Hematopoietic multipotent progenitor cell (in vitro differentiated cells): ENCODE measurements at regions not wholly inside any gene's neighbourhood (a gene's known extent, or its start where the extent isn't known, plus 50 kb on each side); places are given as distances from the start of the nearest gene placed in this dataset.

ENCODE experiments used
- DNase-seq, 3 donors: peaks; one replicate each; pipeline ENCODE4 v3.0.0-alpha.2; 2011 to 2015; ENCODE audit warnings: low read depth in 2 of 3, low spot score in 2 of 3

- no peak for DNase-seq
Observed at GRCh38 chr10:33410096-33410859, 75.8 kb upstream of the NRP1 start.

GRCh38 chr10:33406596-33406995 lies 72.1 kb upstream of the NRP1 start:
- DNase-seq: no peak

GRCh38 chr10:33402220-33403073 lies 68.0 kb upstream of the NRP1 start:
- no peak for DNase-seq

- no peak for DNase-seq
Observed at GRCh38 chr10:33401300-33401699, 66.8 kb upstream of the NRP1 start.

- no peak for DNase-seq
Observed at GRCh38 chr10:33398796-33399195, 64.3 kb upstream of the NRP1 start.

GRCh38 chr10:33396938-33397337 lies 62.5 kb upstream of the NRP1 start:
- DNase-seq: no peak

- no peak for DNase-seq
Observed at GRCh38 chr10:33396279-33396678, 61.8 kb upstream of the NRP1 start.

- no peak for DNase-seq
Observed at GRCh38 chr10:33395201-33395600, 60.7 kb upstream of the NRP1 start.

- no peak for DNase-seq
Observed at GRCh38 chr10:33392706-33393105, 58.2 kb upstream of the NRP1 start.

- DNase-seq: no peak
Observed at GRCh38 chr10:33391611-33392465, 57.4 kb upstream of the NRP1 start.

GRCh38 chr10:33390046-33390445 lies 55.6 kb upstream of the NRP1 start:
- DNase-seq: no peak

GRCh38 chr10:33388785-33389184 lies 54.3 kb upstream of the NRP1 start:
- no peak for DNase-seq

- DNase-seq: no peak
Observed at GRCh38 chr10:33388382-33388781, 53.9 kb upstream of the NRP1 start.

- DNase-seq: no peak
Observed at GRCh38 chr10:33387720-33388119, 53.3 kb upstream of the NRP1 start.

GRCh38 chr10:33386926-33387325 lies 52.5 kb upstream of the NRP1 start:
- no peak for DNase-seq

- DNase-seq: no peak
Observed at GRCh38 chr10:33385686-33386085, 51.2 kb upstream of the NRP1 start.

- no peak for DNase-seq
Observed at GRCh38 chr10:33385015-33385414, 50.5 kb upstream of the NRP1 start.
